Myocyte (in vitro differentiated cells): ENCODE measurements at regions not wholly inside any gene's neighbourhood (a gene's known extent, or its start where the extent isn't known, plus 50 kb on each side); places are given as distances from the start of the nearest gene placed in this dataset.
A peak's percentile ranks its signal among the peaks of the same experiment; 100 is the strongest.

ENCODE experiments used
- DNase-seq: peaks from one replicate; pipeline ENCODE4 v3.0.0-alpha.2; 2012; ENCODE audit warnings: low read depth

- DNase-seq, result no peak
Observed at GRCh38 chr2:37471104-37471503, 126.7 kb downstream of the QPCT start.

GRCh38 chr2:37471994-37472393 lies 127.6 kb downstream of the QPCT start:
- DNase-seq, result peak; percentile 40

- peak; percentile 71 for DNase-seq
Observed at GRCh38 chr2:37472959-37473358, 128.5 kb downstream of the QPCT start.

DNA sequence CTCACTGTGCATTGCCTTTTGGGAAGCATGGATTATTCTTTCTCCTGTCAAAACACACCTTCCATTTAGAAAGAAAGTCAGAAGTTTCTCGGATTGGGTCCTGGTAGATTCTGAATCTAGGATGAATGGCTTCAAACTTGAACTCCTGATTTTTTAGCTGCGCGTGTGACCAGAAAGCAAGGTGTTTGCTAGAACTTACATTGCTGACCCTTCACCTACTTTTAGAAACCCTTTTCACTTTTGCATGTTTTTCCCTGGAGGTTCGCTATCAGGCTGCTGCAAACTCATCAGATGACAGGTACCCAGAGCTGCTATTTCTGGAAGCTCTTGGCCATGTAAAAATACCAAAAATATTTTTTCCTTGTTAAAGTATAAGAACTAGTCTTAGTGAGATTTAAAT lies 132.0 kb downstream of the QPCT start:
- DNase-seq, result no peak

DNA sequence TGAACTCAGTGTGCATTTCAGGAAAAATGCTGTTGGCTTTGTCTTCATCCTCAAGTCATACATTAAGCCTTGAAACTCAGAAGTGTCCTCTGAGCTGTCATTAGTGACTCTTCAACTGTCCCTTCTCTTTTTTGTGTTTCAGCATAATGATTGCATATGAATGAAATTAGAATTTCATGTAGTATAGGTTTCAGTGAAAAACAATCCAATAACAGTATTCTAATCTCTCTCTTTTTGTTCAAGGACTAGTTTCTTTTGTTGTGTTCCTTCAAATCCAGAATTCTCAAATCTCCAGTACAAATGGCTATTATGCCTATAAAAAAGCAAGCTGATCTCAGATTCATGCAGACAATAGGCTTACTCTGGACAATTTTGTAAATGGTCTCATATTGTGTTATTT lies 133.5 kb downstream of the QPCT start:
- no peak for DNase-seq

DNA sequence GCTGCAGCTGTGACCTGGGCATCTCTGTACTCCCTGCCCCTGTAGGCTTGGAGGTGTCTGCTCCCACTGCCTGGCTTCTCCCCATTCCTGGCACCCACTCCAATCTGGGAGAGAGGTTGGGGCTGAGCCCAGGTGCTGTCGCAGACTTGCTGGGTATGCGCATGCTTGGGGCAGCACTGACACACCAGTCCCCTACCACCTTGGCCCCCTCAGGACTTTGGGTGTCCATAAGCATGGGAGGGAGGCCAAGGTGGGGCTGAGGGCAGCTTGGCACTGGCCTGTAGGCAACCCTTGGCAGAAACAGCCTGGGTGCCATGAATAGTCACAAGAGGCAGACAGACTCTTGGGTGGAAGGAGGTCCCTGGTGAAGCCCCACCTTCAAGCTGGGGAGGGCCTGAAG lies 136.8 kb downstream of the QPCT start:
- DNase-seq, result no peak

DNA sequence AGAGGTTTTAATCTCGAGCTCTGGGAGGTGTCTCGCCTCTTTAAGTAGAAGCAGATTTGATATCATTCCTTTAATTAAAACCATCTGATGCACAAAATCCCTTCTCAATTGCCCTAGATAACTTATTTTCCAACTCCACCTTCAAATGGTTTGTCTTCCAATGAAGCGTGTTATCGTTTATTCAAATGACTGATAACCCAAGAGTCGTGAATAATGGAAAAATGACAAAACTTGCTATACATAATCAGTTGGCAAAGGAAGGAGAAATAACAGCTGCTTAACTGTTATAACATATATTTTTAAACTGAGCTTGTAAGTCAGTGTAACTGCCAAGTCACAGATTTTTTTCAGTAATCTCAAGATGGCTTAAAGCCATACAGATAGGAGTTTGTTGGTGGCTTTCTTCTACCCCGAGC lies 144.6 kb downstream of the QPCT start:
- no peak for DNase-seq

- no peak for DNase-seq
Observed at GRCh38 chr2:37489536-37489935, 145.1 kb downstream of the QPCT start.

- no peak for DNase-seq
Observed at GRCh38 chr2:37493425-37493824, 149.0 kb downstream of the QPCT start.

- DNase-seq, result no peak
Observed at GRCh38 chr2:37499113-37499512, 154.7 kb downstream of the QPCT start.

DNA sequence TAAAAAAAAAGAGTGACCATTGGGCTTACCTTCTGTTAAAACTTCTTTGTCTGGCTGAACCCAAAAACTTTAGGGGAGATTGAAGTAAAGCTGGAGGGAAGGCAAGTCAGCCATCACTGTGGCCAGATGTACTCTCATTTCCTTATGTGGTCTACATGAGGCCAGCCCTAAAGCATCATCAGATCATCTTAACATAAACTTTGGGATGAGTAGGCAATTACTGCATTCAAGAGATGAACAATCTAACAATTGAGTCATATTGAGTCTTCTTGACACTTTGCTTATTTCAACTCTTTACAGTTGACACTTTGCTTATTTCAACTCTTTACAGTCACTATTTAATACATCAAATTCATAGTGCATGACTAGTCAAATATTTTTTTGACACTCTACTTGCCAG lies 155.6 kb downstream of the QPCT start:
- no peak for DNase-seq

- no peak for DNase-seq
Observed at GRCh38 chr2:37501113-37501512, 156.7 kb downstream of the QPCT start.

GRCh38 chr2:37506407-37507050 lies 162.1 kb downstream of the QPCT start:
- peak; percentile 83 for DNase-seq

- DNase-seq, result no peak
Observed at GRCh38 chr2:37507051-37507410, 162.6 kb downstream of the QPCT start.

DNA sequence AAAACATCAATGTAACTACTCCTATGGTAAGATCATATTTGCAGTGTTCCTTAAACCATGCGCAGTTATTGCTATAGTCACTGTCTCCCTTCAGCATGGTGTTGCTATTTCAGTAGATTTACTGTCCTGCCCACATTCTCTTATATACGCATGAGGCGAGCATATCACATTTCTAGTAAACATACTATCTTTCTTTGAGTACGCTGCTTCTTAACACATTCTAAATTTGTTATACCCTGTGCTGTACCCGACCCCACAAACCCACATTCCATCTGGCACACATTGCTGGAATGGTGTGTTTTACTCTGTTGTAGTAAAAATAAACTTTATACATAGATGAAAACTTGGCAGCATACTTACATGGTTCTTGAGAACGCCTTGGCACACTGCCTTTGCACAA lies 163.3 kb downstream of the QPCT start:
- DNase-seq, result no peak

- DNase-seq, result no peak
Observed at GRCh38 chr2:37512971-37513370, 158.5 kb downstream of the CDC42EP3 start.

DNA sequence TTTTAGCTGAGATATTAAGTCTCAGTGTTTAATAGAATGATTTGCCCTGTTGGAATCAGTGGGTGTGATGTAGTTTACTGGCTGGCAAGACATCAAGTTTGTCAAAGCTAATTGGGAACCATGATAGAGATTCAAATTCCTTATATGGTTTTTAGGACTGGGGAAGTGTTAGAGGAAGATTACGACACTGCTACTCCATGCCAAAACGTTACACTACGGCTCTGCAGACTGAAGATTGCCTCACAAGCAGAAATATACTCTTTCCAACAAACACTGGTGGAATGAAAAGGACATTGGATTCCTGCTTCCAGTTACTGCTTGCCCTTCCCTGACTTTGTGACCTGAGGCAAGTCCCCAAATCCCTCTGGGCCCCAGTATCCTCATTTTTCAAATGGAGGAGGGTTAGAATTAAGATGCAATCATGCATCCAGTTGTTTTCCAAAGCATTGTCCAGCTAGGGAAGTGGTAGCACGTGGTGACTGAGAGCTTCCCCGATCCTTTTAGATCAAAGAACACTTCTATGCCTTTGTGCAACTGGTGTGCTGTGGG lies 147.6 kb downstream of the CDC42EP3 start:
- peak; percentile 60 for DNase-seq

GRCh38 chr2:37526323-37526722 lies 145.1 kb downstream of the CDC42EP3 start:
- DNase-seq, result no peak

- DNase-seq, result no peak
Observed at GRCh38 chr2:37526856-37527255, 144.6 kb downstream of the CDC42EP3 start.

DNA sequence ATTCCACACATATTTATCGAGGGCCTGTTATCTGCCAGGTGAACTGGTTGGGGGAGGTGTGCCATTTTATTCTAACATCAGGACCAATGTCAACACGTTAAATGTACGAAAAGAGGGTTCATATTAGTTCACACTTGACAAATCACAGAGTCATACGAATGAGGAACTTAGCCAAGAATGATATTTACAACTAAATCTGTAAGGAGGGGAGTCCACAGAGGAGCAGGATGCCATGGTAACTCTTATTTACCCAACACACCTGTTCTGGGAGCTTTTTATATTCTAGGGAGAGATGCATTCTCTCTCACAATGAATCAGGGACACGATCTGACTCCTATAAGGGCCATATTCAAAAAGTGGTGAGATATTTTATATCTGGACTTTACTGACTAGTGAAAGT lies 144.1 kb downstream of the CDC42EP3 start:
- no peak for DNase-seq

DNA sequence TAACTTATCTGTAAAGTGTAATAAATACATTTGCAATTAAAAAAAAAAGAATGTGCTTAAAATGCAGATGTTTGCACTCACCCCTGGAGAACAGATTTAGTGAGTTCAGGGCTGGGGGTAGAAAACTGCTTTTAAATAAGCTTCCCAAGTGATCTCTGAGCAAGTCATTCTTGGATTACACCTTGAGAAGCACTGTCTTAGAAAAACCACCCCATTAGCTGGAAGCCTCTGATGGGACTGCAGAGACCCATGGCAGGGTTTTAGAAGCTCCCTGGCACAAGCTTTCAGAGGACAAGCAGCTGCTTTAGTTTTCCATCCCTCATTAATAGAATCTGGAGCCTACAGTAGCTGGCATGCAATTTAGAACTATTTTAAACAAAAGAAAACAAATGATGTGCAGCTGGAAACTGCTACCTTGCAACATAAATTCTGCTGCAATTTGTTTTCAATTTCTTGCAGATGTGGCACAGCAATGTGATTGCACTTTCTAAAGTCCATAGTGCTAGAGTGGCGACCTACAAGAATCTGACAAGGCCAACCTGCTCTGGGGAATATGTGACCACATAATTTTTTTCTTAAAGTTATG lies 141.5 kb downstream of the CDC42EP3 start:
- no peak for DNase-seq

- DNase-seq, result no peak
Observed at GRCh38 chr2:37532503-37532902, 138.9 kb downstream of the CDC42EP3 start.

DNA sequence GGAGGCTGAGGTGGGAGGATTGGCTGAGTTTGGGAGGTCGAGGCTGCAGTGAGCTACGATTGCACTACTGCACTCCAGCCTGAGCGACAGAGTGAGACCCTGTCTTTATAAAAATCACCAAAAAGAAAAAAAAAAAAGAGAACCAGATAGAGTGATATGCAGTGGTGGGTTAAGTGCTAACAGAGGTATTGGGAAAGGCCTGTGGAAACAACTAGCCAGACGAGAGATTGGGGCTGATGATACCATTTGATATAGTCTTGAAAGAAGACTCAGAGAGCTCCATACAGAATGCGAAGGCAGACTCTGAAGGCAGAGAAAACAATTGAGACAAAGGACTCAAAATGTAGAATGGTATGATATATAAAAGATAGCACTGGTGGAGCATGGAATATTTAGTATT lies 134.1 kb downstream of the CDC42EP3 start:
- DNase-seq, result no peak
